ENCODE measurements at regions not wholly inside any gene's neighbourhood (a gene's known extent, or its start where the extent isn't known, plus 50 kb on each side); places are given as distances from the start of the nearest gene placed in this dataset.

DNA sequence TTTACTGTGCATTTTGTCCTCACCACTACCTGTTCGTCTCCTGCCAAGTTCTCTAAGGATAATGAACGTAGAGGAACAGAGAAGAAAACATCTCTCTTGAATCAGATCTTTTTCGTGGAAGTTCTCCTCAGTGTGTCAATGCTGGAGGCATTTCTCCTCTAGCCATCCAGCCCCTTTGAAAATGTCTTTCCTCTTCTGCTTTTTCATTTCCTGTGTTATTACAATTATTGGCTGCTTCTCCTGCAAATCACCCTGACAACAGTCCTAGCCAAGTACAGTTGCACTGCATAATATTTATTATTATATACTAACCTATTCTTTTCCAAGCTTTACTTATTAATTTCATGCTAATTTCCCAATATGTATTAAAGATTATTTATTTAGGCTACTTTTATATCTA, 61.8 kb upstream of the TRPM3 start:
- no peaks in the 10 kb centered on the region for H3K4me1 ChIP-seq (ENCODE audit: control insufficient read depth in 1 of 2, low read depth in 2 of 2)
- ATAC-seq (ENCODE audit: insufficient number of reproducible peaks, low FRiP score, low read depth) (no peak), DNase-seq (ENCODE audit: low spot score) (no peak)
- TF ChIP-seq, protein P1, sequence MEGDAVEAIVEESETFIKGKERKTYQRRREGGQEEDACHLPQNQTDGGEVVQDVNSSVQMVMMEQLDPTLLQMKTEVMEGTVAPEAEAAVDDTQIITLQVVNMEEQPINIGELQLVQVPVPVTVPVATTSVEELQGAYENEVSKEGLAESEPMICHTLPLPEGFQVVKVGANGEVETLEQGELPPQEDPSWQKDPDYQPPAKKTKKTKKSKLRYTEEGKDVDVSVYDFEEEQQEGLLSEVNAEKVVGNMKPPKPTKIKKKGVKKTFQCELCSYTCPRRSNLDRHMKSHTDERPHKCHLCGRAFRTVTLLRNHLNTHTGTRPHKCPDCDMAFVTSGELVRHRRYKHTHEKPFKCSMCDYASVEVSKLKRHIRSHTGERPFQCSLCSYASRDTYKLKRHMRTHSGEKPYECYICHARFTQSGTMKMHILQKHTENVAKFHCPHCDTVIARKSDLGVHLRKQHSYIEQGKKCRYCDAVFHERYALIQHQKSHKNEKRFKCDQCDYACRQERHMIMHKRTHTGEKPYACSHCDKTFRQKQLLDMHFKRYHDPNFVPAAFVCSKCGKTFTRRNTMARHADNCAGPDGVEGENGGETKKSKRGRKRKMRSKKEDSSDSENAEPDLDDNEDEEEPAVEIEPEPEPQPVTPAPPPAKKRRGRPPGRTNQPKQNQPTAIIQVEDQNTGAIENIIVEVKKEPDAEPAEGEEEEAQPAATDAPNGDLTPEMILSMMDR (IDR thresholded peaks at IDR 0.05) = no peak
- H3K9me3 ChIP-seq = no peaks in the 10 kb centered on the region
- no peaks in the 10 kb centered on the region for H3K36me3 ChIP-seq
- H3K27me3 ChIP-seq (replicated peaks; ENCODE audit: insufficient read depth) = no peaks in the 10 kb centered on the region
- no peak overlapping the region for H3K4me3 ChIP-seq
- no peak overlapping the region for H3K27ac ChIP-seq

DNA sequence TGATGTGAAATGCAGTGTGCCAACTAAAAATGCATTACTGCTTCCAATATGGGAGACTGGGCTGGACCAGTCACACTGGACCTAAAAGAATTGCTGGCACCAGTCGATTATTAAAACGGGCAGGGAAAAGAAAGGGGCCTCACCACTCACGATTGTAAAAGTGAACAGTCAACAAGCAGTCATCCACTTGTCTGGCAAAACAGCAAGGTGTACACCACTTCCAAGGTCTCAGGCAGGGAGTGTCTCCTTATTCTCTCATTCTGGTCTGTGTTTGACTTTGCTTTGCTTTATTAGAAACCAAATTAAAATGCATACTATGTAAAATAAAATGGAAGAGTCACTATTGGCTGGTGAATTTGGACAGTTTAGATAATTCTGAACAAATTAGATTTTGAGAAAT, 57.8 kb upstream of the TRPM3 start:
- Histone ChIP-seq H3K4me1 (ENCODE audit: control insufficient read depth in 1 of 2, low read depth in 2 of 2) (no peaks in the 10 kb centered on the region), H3K27ac (no peak overlapping the region), H3K27me3 (replicated peaks; ENCODE audit: insufficient read depth) (no peaks in the 10 kb centered on the region), H3K36me3 (no peaks in the 10 kb centered on the region), H3K9me3 (no peaks in the 10 kb centered on the region), H3K4me3 (no peak overlapping the region)
- ATAC-seq (ENCODE audit: insufficient number of reproducible peaks, low FRiP score, low read depth) (no peak), DNase-seq (ENCODE audit: low spot score) (no peak)
- TF ChIP-seq, protein P1 (IDR thresholded peaks at IDR 0.05) = no peak

DNA sequence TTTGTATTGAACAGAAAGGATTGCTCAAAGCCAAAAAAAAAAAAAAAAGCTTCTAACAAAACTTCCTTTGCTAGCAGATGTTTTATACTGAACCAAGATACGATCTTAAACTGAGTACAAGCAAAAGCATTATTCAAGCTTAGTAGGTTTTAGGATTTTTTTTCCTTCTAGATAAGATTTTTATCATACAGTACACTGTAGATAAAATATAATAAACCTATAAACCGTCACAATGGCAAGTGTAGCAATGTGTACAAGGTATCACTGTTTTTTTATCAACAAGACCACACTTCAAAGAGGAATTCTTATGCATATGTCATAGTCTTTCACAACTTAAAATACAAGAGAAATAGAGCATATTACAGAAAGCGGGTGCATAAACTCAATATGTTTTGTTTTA, 56.5 kb upstream of the TRPM3 start:
- DNase-seq (ENCODE audit: low spot score) (no peak), ATAC-seq (ENCODE audit: insufficient number of reproducible peaks, low FRiP score, low read depth) (no peak)
- TF ChIP-seq, protein P1 (IDR thresholded peaks at IDR 0.05) = no peak
- Histone ChIP-seq H3K36me3 (no peaks in the 10 kb centered on the region), H3K4me3 (no peak overlapping the region), H3K9me3 (no peaks in the 10 kb centered on the region), H3K27ac (no peak overlapping the region), H3K4me1 (ENCODE audit: control insufficient read depth in 1 of 2, low read depth in 2 of 2) (no peaks in the 10 kb centered on the region), H3K27me3 (replicated peaks; ENCODE audit: insufficient read depth) (no peaks in the 10 kb centered on the region)

- Histone ChIP-seq H3K4me3 (no peak overlapping the region), H3K27me3 (replicated peaks; ENCODE audit: insufficient read depth) (no peaks in the 10 kb centered on the region), H3K4me1 (ENCODE audit: control insufficient read depth in 1 of 2, low read depth in 2 of 2) (no peaks in the 10 kb centered on the region), H3K36me3 (no peaks in the 10 kb centered on the region), H3K27ac (no peak overlapping the region), H3K9me3 (no peaks in the 10 kb centered on the region)
- DNase-seq (ENCODE audit: low spot score) (no peak), ATAC-seq (ENCODE audit: insufficient number of reproducible peaks, low FRiP score, low read depth) (no peak)
- TF ChIP-seq, protein P1 (IDR thresholded peaks at IDR 0.05) = no peak
Measured at GRCh38 chr9:71171517-71171916, 50.1 kb upstream of the TRPM3 start.
